Fibroblast of mammary gland (primary cell): ENCODE measurements at regions not wholly inside any gene's neighbourhood (a gene's known extent, or its start where the extent isn't known, plus 50 kb on each side); places are given as distances from the start of the nearest gene placed in this dataset.

ENCODE experiments used
- DNase-seq: peaks from one replicate; pipeline ENCODE4 v3.0.0-alpha.2; 2010; ENCODE audit warnings: low read depth
- H3K4me3 ChIP-seq: 2 replicates; pipeline ENCODE4 v1.5.1; 2011; ENCODE audit warnings: low read depth, mild to moderate bottlenecking, low read length, moderate library complexity; ENCODE audit not compliant: control insufficient read depth
- TF ChIP-seq, protein P1 (sequence below): conservative IDR thresholded peaks from 2 replicates; pipeline ENCODE4 v1.5.1; 2011; ENCODE audit warnings: low read depth, low read length, inconsistent platforms; ENCODE audit not compliant: control insufficient read depth, insufficient read depth

GRCh38 chr3:162367429-162368260, 871.0 kb downstream of the OTOL1 start:
- DNase-seq = no peak
- TF ChIP-seq, protein P1, sequence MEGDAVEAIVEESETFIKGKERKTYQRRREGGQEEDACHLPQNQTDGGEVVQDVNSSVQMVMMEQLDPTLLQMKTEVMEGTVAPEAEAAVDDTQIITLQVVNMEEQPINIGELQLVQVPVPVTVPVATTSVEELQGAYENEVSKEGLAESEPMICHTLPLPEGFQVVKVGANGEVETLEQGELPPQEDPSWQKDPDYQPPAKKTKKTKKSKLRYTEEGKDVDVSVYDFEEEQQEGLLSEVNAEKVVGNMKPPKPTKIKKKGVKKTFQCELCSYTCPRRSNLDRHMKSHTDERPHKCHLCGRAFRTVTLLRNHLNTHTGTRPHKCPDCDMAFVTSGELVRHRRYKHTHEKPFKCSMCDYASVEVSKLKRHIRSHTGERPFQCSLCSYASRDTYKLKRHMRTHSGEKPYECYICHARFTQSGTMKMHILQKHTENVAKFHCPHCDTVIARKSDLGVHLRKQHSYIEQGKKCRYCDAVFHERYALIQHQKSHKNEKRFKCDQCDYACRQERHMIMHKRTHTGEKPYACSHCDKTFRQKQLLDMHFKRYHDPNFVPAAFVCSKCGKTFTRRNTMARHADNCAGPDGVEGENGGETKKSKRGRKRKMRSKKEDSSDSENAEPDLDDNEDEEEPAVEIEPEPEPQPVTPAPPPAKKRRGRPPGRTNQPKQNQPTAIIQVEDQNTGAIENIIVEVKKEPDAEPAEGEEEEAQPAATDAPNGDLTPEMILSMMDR = no peak
- H3K4me3 ChIP-seq = no peak overlapping the region

GRCh38 chr3:162368417-162368816, 871.8 kb downstream of the OTOL1 start:
- H3K4me3 ChIP-seq = no peak overlapping the region
- DNase-seq = no peak
- TF ChIP-seq, protein P1 = no peak

DNA sequence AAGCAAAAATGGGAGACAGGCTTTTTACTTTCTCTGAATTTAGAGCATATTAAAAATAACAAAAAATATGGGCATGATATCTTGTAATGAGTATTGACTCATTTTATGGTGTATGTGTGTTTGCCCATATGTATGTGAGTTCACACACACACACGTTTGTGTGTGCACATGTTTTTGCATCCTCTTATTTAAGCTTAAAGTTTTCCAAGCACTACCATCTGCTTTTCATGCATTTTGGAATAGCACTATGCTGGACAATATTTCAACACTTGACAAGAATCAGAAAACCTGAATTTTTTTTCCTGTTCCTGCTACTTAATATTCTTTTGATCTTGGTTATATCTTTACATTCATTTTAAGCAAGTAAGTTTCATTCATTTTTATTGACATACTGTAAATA, 872.7 kb downstream of the OTOL1 start:
- TF ChIP-seq, protein P1 = no peak
- no peak overlapping the region for H3K4me3 ChIP-seq
- DNase-seq = no peak

DNA sequence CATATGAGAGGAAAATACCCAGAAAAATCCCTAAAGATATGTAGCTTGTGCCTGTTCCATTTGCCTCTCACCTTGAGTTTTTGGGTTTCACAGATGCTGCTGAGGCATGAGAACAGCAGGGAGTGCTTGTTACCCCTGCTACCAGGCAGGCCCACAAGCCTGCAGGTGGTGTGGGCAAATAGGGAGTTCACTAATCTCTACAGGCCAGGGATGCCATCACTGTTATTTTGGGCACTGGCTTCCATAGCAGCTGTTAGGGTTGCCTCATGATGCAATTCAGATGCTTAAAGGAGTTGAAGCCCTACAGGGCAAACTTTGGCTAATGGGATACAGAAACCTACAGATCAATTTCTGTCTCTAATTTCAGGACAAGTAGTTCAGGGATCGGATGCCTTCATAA, 873.5 kb downstream of the OTOL1 start:
- DNase-seq = no peak
- TF ChIP-seq, protein P1 = no peak

GRCh38 chr3:162376761-162377160, 880.2 kb downstream of the OTOL1 start:
- peak; percentile 40 for DNase-seq
- TF ChIP-seq, protein P1 = no peak
- H3K4me3 ChIP-seq = no peak overlapping the region

More for the DNA sequence above, 873.5 kb downstream of the OTOL1 start:
- no peak overlapping the region for H3K4me3 ChIP-seq

DNA sequence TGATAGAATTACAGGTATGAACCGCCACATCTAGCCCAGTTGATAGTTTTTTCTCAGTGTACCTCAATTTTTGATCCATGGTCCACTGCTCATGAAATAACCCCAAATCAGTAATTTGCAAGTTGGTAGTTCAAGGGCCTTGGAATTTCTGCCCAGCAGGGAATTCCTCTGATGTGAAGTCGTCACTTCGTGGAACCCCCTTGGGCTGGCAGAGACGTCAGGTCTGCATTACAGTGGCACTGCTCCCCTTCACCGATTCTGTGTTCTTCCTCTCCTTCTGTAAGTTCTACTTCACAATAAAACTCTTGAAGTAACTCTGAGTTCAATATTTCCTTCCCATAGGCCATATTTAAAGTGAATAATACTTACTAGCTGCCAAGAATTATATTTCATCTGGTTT, 881.0 kb downstream of the OTOL1 start:
- TF ChIP-seq, protein P1 = no peak
- no peak overlapping the region for H3K4me3 ChIP-seq

GRCh38 chr3:162385387-162385786, 888.8 kb downstream of the OTOL1 start:
- no peak for DNase-seq
- TF ChIP-seq, protein P1 = no peak
- no peak overlapping the region for H3K4me3 ChIP-seq

More for the DNA sequence above, 881.0 kb downstream of the OTOL1 start:
- DNase-seq = no peak
